DMS53 treated with DMSO at 0.1 percent for 48 hours (cell line): ENCODE measurements at regions not wholly inside any gene's neighbourhood (a gene's known extent, or its start where the extent isn't known, plus 50 kb on each side); places are given as distances from the start of the nearest gene placed in this dataset.

Source experiments
- DNase-seq: peaks from one replicate; lab custom pipeline; 2025; ENCODE audit not compliant: unreplicated experiment; lab: John Stamatoyannopoulos, UW

- no peak for DNase-seq
Measured at GRCh38 chr4:3364634-3365314, 72.0 kb downstream of the RGS12 start.

- no peak for DNase-seq
Measured at GRCh38 chr4:3365326-3365725, 72.5 kb downstream of the RGS12 start.

- DNase-seq = no peak
Measured at GRCh38 chr4:3365871-3366842, 73.3 kb downstream of the RGS12 start.

GRCh38 chr4:3366893-3367775 is 74.3 kb downstream of the RGS12 start:
- DNase-seq = no peak

GRCh38 chr4:3367866-3368265 is 73.9 kb upstream of the HGFAC start:
- DNase-seq = no peak

GRCh38 chr4:3368334-3368733 is 73.4 kb upstream of the HGFAC start:
- no peak for DNase-seq

GRCh38 chr4:3368841-3369760 is 72.7 kb upstream of the HGFAC start:
- no peak for DNase-seq

- no peak for DNase-seq
Measured at GRCh38 chr4:3369781-3370674, 71.7 kb upstream of the HGFAC start.

- no peak for DNase-seq
Measured at GRCh38 chr4:3371033-3372001, 70.5 kb upstream of the HGFAC start.

- no peak for DNase-seq
Measured at GRCh38 chr4:3372264-3372932, 69.4 kb upstream of the HGFAC start.

- no peak for DNase-seq
Measured at GRCh38 chr4:3372933-3373465, 68.8 kb upstream of the HGFAC start.

GRCh38 chr4:3373468-3373867 is 68.3 kb upstream of the HGFAC start:
- DNase-seq = no peak

GRCh38 chr4:3374011-3374645 is 67.6 kb upstream of the HGFAC start:
- DNase-seq = no peak

GRCh38 chr4:3374667-3375066 is 67.1 kb upstream of the HGFAC start:
- DNase-seq = no peak

GRCh38 chr4:3375688-3376087 is 66.1 kb upstream of the HGFAC start:
- no peak for DNase-seq

- DNase-seq = no peak
Measured at GRCh38 chr4:3376266-3376665, 65.5 kb upstream of the HGFAC start.

GRCh38 chr4:3377557-3377956 is 64.2 kb upstream of the HGFAC start:
- no peak for DNase-seq
